Calu3 (cell line): ENCODE measurements at regions not wholly inside any gene's neighbourhood (a gene's known extent, or its start where the extent isn't known, plus 50 kb on each side); places are given as distances from the start of the nearest gene placed in this dataset.

Experiments used
- BruUV-seq: library from RNA; stranded (reverse); fragments of 400-500 nt; replicated peaks from 2 replicates; lab custom pipeline; 2021; lab: Mats Ljungman, UMichigan
- CTCF ChIA-PET: fragments of 300-600 bp; sonication (Branson Sonifier 250); formaldehyde crosslinking; loops from one replicate; lab custom pipeline; 2022; ENCODE audit warnings: antibody characterized with exemption; lab: Charles Lee
- DNase-seq: peaks from one replicate; pipeline ENCODE4 v3.0.0; 2022
- H3K27ac Mint-ChIP-seq: one replicate; pipeline ENCODE4 v1.8.0; 2022; ENCODE audit warnings: mixed read lengths; ENCODE audit not compliant: unreplicated experiment
- H3K27me3 Mint-ChIP-seq: one replicate; pipeline ENCODE4 v1.8.0; 2022; ENCODE audit warnings: mixed read lengths; ENCODE audit not compliant: unreplicated experiment
- H3K36me3 Mint-ChIP-seq: one replicate; pipeline ENCODE4 v1.8.0; 2022; ENCODE audit warnings: mild to moderate bottlenecking, moderate library complexity, mixed read lengths; ENCODE audit not compliant: insufficient read depth, unreplicated experiment
- H3K4me1 Mint-ChIP-seq: one replicate; pipeline ENCODE4 v1.8.0; 2022; ENCODE audit warnings: mild to moderate bottlenecking, low read depth, mixed read lengths; ENCODE audit not compliant: unreplicated experiment
- H3K4me3 Mint-ChIP-seq: one replicate; pipeline ENCODE4 v1.8.0; 2022; ENCODE audit warnings: mild to moderate bottlenecking, low read depth, moderate library complexity, mixed read lengths; ENCODE audit not compliant: unreplicated experiment
- H3K9me3 Mint-ChIP-seq: one replicate; pipeline ENCODE4 v1.8.0; 2022; ENCODE audit warnings: low read depth, mixed read lengths; ENCODE audit not compliant: unreplicated experiment
- CTCF ChIP-seq: fragments of 200-600 bp; IDR thresholded peaks from one replicate; pipeline ENCODE4 v1.8.0; 2022; ENCODE audit warnings: antibody characterized with exemption; ENCODE audit not compliant: unreplicated experiment
- intact Hi-C: fragments of 100-400 bp; cut with micrococcal nuclease; formaldehyde crosslinking; loops from one replicate; pipeline ENCODE4 v1.10.0; 2022; ENCODE audit not compliant: unreplicated experiment

GRCh38 chr20:24736131-24736843 is 212.8 kb upstream of the CST7 start:
- Mint-ChIP-seq H3K4me1 (no peaks in the 10 kb centered on the region), H3K36me3 (no peaks in the 10 kb centered on the region), H3K9me3 (no peaks in the 10 kb centered on the region), H3K27ac (no peak overlapping the region), H3K4me3 (no peak overlapping the region), H3K27me3 (no peaks in the 10 kb centered on the region)
- CTCF ChIA-PET: no interaction called here
- DNase-seq: no peak
- TF ChIP-seq CTCF: no peak
- intact Hi-C loops: no loop called here
- BruUV-seq: no TSS peak

GRCh38 chr20:24736844-24737211 is 212.2 kb upstream of the CST7 start:
- no peaks in the 10 kb centered on the region for H3K27me3 Mint-ChIP-seq
- intact Hi-C loops: no loop called here
- CTCF ChIA-PET: no interaction called here
- no peak overlapping the region for H3K4me3 Mint-ChIP-seq
- H3K36me3 Mint-ChIP-seq: no peaks in the 10 kb centered on the region
- no TSS peak for BruUV-seq
- no peaks in the 10 kb centered on the region for H3K4me1 Mint-ChIP-seq
- H3K27ac Mint-ChIP-seq: no peak overlapping the region
- no peaks in the 10 kb centered on the region for H3K9me3 Mint-ChIP-seq
- DNase-seq: no peak
- TF ChIP-seq CTCF: no peak

GRCh38 chr20:24737212-24737850 is 211.7 kb upstream of the CST7 start:
- H3K36me3 Mint-ChIP-seq: no peaks in the 10 kb centered on the region
- no peak overlapping the region for H3K27ac Mint-ChIP-seq
- no peak overlapping the region for H3K4me3 Mint-ChIP-seq
- no peaks in the 10 kb centered on the region for H3K27me3 Mint-ChIP-seq
- TF ChIP-seq CTCF: no peak
- H3K4me1 Mint-ChIP-seq: no peaks in the 10 kb centered on the region
- no TSS peak for BruUV-seq
- no peaks in the 10 kb centered on the region for H3K9me3 Mint-ChIP-seq
- DNase-seq: no peak
- intact Hi-C loops: no loop called here
- CTCF ChIA-PET: no interaction called here

GRCh38 chr20:24738058-24738775 is 210.9 kb upstream of the CST7 start:
- no peaks in the 10 kb centered on the region for H3K27me3 Mint-ChIP-seq
- intact Hi-C loops: no loop called here
- H3K27ac Mint-ChIP-seq: no peak overlapping the region
- no peaks in the 10 kb centered on the region for H3K36me3 Mint-ChIP-seq
- no TSS peak for BruUV-seq
- no peak overlapping the region for H3K4me3 Mint-ChIP-seq
- no peak for TF ChIP-seq CTCF
- no peak for DNase-seq
- no peaks in the 10 kb centered on the region for H3K9me3 Mint-ChIP-seq
- CTCF ChIA-PET: no interaction called here
- no peaks in the 10 kb centered on the region for H3K4me1 Mint-ChIP-seq
